Uterus (tissue), 3 donors: ENCODE measurements at regions not wholly inside any gene's neighbourhood (a gene's known extent, or its start where the extent isn't known, plus 50 kb on each side); places are given as distances from the start of the nearest gene placed in this dataset.

Experiments
- DNase-seq, 2 donors: peaks; one replicate each; pipeline ENCODE4 v3.0.0-alpha.2; 2019 to 2020
- H3K27ac ChIP-seq, 2 donors: fragments of 200-600 bp; sonication (generic); 1 replicate in 1 of 2; 2 replicates in 1 of 2; pipeline ENCODE4 v1.5.1; 2016 to 2018
- H3K27me3 ChIP-seq, 2 donors: fragments of 200-600 bp; sonication (generic); one replicate each; pipeline ENCODE4 v1.5.1; 2018 to 2019; ENCODE audit warnings: control low read depth in 1 of 2
- H3K36me3 ChIP-seq, 2 donors: fragments of 200-600 bp; sonication (generic); one replicate each; pipeline ENCODE4 v1.5.1; 2019; ENCODE audit warnings: control low read depth in 1 of 2
- H3K4me1 ChIP-seq, 2 donors: fragments of 200-600 bp; sonication (generic); one replicate each; pipeline ENCODE4 v1.5.1; 2018 to 2019; ENCODE audit warnings: control low read depth in 1 of 2
- H3K4me3 ChIP-seq, 2 donors: fragments of 200-600 bp; sonication (generic); 1 replicate in 1 of 2; 2 replicates in 1 of 2; pipeline ENCODE4 v1.5.1; 2018 to 2019; ENCODE audit warnings: mild to moderate bottlenecking in 1 of 2
- H3K9me3 ChIP-seq, 2 donors: fragments of 200-600 bp; sonication (generic); one replicate each; pipeline ENCODE4 v1.5.1; 2019; ENCODE audit warnings: control low read depth in 1 of 2
- CTCF ChIP-seq, 4 experiments: fragments of 200-600 bp in 2 of 4; fragments of 450-650 bp in 2 of 4; sonication (generic) in 2 of 4; IDR thresholded peaks; one replicate each; pipeline ENCODE4 v1.5.1; 2016 to 2019; ENCODE audit warnings: antibody characterized with exemption in 4 of 4, mild to moderate bottlenecking in 2 of 4, moderate library complexity in 1 of 4
- POLR2A ChIP-seq, 2 donors: fragments of 450-650 bp; IDR thresholded peaks; one replicate each; pipeline ENCODE4 v1.6.1; 2016; ENCODE audit warnings: antibody characterized with exemption in 2 of 2, mild to moderate bottlenecking in 1 of 2, moderate library complexity in 1 of 2
- intact Hi-C: fragments of 100-400 bp; cut with DNase I; formaldehyde crosslinking; loops from one replicate; pipeline ENCODE4 v1.15.1; 2023; ENCODE audit warnings: low total_unique reads
- donor health status: DM: yes; HTN: yes; CAD: no.

- H3K9me3 ChIP-seq = no peaks in the 10 kb centered on the region
- intact Hi-C loops = no loop called here
- TF ChIP-seq CTCF (IDR thresholded peaks at IDR 0.05) (no peak), POLR2A (IDR thresholded peaks at IDR 0.05) (no peak)
These were observed 245.6 kb upstream of the ZC3H12C start for GRCh38 chr11:109847621-109848020.

GRCh38 chr11:109849051-109849450, 244.1 kb upstream of the ZC3H12C start:
- intact Hi-C loops = no loop called here
- Histone ChIP-seq H3K27ac (no peak overlapping the region), H3K9me3 (no peaks in the 10 kb centered on the region), H3K4me3 (no peak overlapping the region), H3K27me3 (no peaks in the 10 kb centered on the region), H3K36me3 (no peaks in the 10 kb centered on the region), H3K4me1 (no peaks in the 10 kb centered on the region)
- no peak for DNase-seq
- TF ChIP-seq CTCF (IDR thresholded peaks at IDR 0.05) (no peak), POLR2A (IDR thresholded peaks at IDR 0.05) (no peak)

More at GRCh38 chr11:109847621-109848020, 245.6 kb upstream of the ZC3H12C start:
- no peaks in the 10 kb centered on the region for H3K27me3 ChIP-seq
- no peak overlapping the region for H3K27ac ChIP-seq
- H3K4me3 ChIP-seq = no peak overlapping the region
- no peak for DNase-seq
- no peaks in the 10 kb centered on the region for H3K4me1 ChIP-seq
- H3K36me3 ChIP-seq = no peaks in the 10 kb centered on the region

GRCh38 chr11:109849946-109850345, 243.2 kb upstream of the ZC3H12C start:
- no peaks in the 10 kb centered on the region for H3K9me3 ChIP-seq
- no peaks in the 10 kb centered on the region for H3K36me3 ChIP-seq
- intact Hi-C loops = no loop called here

GRCh38 chr11:109851780-109852390, 241.3 kb upstream of the ZC3H12C start:
- H3K4me1 ChIP-seq = no peaks in the 10 kb centered on the region
- no peak overlapping the region for H3K27ac ChIP-seq
- no peaks in the 10 kb centered on the region for H3K36me3 ChIP-seq
- H3K27me3 ChIP-seq = no peaks in the 10 kb centered on the region
- H3K4me3 ChIP-seq = no peak overlapping the region
- no peak for DNase-seq
- no peaks in the 10 kb centered on the region for H3K9me3 ChIP-seq
- TF ChIP-seq CTCF (IDR thresholded peaks at IDR 0.05) (no peak), POLR2A (IDR thresholded peaks at IDR 0.05) (no peak)
- intact Hi-C loops = no loop called here

More at GRCh38 chr11:109849946-109850345, 243.2 kb upstream of the ZC3H12C start:
- Histone ChIP-seq H3K27me3 (no peaks in the 10 kb centered on the region), H3K27ac (no peak overlapping the region), H3K4me1 (no peaks in the 10 kb centered on the region), H3K4me3 (no peak overlapping the region)
- TF ChIP-seq POLR2A (IDR thresholded peaks at IDR 0.05) = no peak
- DNase-seq = no peak

DNA sequence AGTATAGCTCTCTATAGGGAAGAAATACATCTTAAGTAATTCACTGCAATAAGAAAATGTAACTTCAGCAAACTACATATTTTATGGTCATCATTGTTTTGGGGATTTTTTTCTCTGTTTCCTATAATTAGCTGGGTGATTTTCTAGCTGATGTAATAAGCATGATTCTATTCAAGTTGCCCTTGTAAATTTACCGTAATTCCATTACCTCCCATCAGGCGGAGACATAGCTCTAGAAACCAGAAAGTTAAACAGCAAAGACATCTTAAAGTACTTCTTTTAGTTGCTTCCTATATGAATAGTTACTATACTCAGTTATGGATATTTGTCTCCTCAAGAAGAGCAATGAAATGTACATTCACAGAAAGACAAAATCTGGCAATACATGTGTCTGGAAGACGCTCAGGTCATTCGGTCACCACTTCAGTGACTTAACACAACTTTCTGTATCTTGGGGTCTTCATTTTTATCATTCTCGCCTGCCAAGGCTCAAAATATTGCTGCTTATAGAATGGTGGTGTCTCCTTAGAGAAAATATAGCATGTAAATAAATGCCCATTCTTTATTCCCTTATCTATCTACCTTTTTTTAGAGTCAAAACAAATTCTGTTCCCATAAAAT, 239.9 kb upstream of the ZC3H12C start:
- Histone ChIP-seq H3K9me3 (no peaks in the 10 kb centered on the region), H3K4me1 (no peaks in the 10 kb centered on the region), H3K36me3 (no peaks in the 10 kb centered on the region), H3K27me3 (no peaks in the 10 kb centered on the region), H3K27ac (no peak overlapping the region), H3K4me3 (no peak overlapping the region)
- TF ChIP-seq CTCF (IDR thresholded peaks at IDR 0.05) = no peak
- no peak for DNase-seq
- intact Hi-C loops = no loop called here
